Erythroblast (primary cell): ENCODE measurements at regions not wholly inside any gene's neighbourhood (a gene's known extent, or its start where the extent isn't known, plus 50 kb on each side); places are given as distances from the start of the nearest gene placed in this dataset.

Experiments used
- GATA1 ChIP-seq: IDR thresholded peaks from 2 replicates; pipeline ENCODE4 v1.6.1; 2011; ENCODE audit warnings: low read depth, mild to moderate bottlenecking, control low read depth, low read length, moderate library complexity
- POLR2A ChIP-seq: IDR thresholded peaks from 2 replicates; pipeline ENCODE4 v1.6.1; 2011; ENCODE audit warnings: mild to moderate bottlenecking, low read length

DNA sequence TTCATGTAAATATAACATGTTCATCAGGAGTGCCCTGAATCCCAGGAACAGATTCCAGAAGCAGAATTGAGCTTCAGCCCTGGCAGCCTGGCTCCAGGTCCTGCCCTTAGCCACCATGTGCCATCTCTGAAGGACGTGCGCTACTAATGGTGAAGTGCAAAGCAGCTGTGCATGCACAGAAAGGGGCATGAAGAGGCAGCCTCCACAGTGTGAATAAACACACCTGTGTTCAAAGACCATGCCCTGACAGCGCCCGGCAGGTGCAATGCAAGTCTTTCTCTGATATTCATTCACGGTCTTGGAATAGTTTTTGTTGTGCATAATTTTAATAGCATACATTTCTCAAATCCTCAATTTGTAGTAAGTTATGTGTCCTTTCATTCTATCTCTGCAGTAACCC is 250.4 kb upstream of the TCERG1L start:
- no peak for TF ChIP-seq POLR2A
- no peak for TF ChIP-seq GATA1
